ENCODE measurements at regions not wholly inside any gene's neighbourhood (a gene's known extent, or its start where the extent isn't known, plus 50 kb on each side); places are given as distances from the start of the nearest gene placed in this dataset.
"Not testable (repeated sequence)": the region's sequence is repeated elsewhere in the genome, so short reads cannot be mapped to it uniquely, and the experiment has no call there.

GRCh38 chr14:19204827-19205226, 229.3 kb downstream of the POTEG start:
- H3K36me3 ChIP-seq; H3K4me1 ChIP-seq; intact Hi-C loops (cut with DNase I); H3K27ac ChIP-seq; H3K9me3 ChIP-seq; H3K27me3 ChIP-seq; DNase-seq (ENCODE audit: extremely low spot score in 2 of 2); H3K4me3 ChIP-seq: not testable (repeated sequence)

GRCh38 chr14:19216480-19216879, 217.7 kb downstream of the POTEG start:
- H3K4me3 ChIP-seq; DNase-seq (ENCODE audit: extremely low spot score in 2 of 2); H3K9me3 ChIP-seq; H3K4me1 ChIP-seq; intact Hi-C loops (cut with DNase I); H3K27me3 ChIP-seq; H3K36me3 ChIP-seq; H3K27ac ChIP-seq: not testable (repeated sequence)

GRCh38 chr14:19219423-19219822, 214.7 kb downstream of the POTEG start:
- DNase-seq (ENCODE audit: extremely low spot score in 2 of 2); H3K36me3 ChIP-seq; H3K4me3 ChIP-seq; H3K9me3 ChIP-seq; H3K4me1 ChIP-seq; H3K27ac ChIP-seq; intact Hi-C loops (cut with DNase I); H3K27me3 ChIP-seq: not testable (repeated sequence)

DNA sequence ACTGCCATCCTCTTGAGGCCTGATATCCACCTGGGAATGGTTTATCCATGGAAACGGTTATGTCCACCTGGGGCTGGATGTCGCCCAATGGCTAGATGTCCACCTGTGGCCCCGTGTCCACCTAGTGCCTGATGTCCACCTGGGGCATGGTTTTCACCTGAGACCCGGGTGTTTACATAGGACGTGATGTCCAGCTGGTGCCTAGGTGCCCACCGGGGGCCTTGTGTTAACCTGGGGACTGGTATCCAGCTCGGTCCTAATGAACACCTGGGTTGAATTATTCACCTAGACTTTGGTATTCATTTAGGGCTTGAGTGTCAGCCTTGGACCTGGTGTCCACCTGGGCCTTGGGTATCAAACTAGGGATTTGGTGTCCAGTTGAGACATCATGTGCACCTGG, 202.7 kb downstream of the POTEG start:
- H3K27me3 ChIP-seq; H3K4me1 ChIP-seq; H3K9me3 ChIP-seq; intact Hi-C loops (cut with DNase I); H3K4me3 ChIP-seq; DNase-seq (ENCODE audit: extremely low spot score in 2 of 2); H3K36me3 ChIP-seq; H3K27ac ChIP-seq: not testable (repeated sequence)

DNA sequence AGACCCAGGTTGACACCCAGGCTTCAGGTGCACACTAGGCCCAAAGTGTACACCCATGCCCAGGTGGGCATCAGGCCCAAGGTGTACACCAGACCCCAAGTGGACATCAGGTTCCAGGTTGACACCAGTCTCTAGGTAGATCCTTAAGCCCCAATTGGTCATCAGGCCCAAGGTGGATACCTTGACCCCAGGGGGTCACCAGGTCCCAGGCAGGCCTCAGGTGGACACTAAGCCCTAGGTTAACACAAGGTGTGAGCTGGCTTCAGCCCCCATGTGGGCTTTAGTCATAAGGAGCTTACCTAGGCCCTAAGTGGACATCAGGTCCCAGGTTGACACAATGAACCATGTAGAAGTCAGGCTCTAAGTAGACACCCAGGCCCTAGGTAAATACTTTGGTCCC, 200.1 kb downstream of the POTEG start:
- H3K9me3 ChIP-seq; H3K27ac ChIP-seq; H3K36me3 ChIP-seq; H3K4me3 ChIP-seq; H3K27me3 ChIP-seq; H3K4me1 ChIP-seq; DNase-seq (ENCODE audit: extremely low spot score in 2 of 2); intact Hi-C loops (cut with DNase I): not testable (repeated sequence)

GRCh38 chr14:19237656-19238055, 196.5 kb downstream of the POTEG start:
- H3K9me3 ChIP-seq; H3K4me3 ChIP-seq; DNase-seq (ENCODE audit: extremely low spot score in 2 of 2); H3K27me3 ChIP-seq; H3K27ac ChIP-seq; H3K4me1 ChIP-seq; intact Hi-C loops (cut with DNase I); H3K36me3 ChIP-seq: not testable (repeated sequence)

- DNase-seq (ENCODE audit: extremely low spot score in 2 of 2); intact Hi-C loops (cut with DNase I); H3K9me3 ChIP-seq; H3K4me3 ChIP-seq; H3K36me3 ChIP-seq; H3K27ac ChIP-seq; H3K27me3 ChIP-seq; H3K4me1 ChIP-seq: not testable (repeated sequence)
These were observed 195.6 kb downstream of the POTEG start for GRCh38 chr14:19238584-19238983.

GRCh38 chr14:19239981-19240380, 194.2 kb downstream of the POTEG start:
- H3K27me3 ChIP-seq; H3K4me1 ChIP-seq; H3K9me3 ChIP-seq; H3K27ac ChIP-seq; H3K4me3 ChIP-seq; intact Hi-C loops (cut with DNase I); H3K36me3 ChIP-seq: not testable (repeated sequence)
- DNase-seq (ENCODE audit: extremely low spot score in 2 of 2), result peak in 1 of 2 donors; percentile 34

DNA sequence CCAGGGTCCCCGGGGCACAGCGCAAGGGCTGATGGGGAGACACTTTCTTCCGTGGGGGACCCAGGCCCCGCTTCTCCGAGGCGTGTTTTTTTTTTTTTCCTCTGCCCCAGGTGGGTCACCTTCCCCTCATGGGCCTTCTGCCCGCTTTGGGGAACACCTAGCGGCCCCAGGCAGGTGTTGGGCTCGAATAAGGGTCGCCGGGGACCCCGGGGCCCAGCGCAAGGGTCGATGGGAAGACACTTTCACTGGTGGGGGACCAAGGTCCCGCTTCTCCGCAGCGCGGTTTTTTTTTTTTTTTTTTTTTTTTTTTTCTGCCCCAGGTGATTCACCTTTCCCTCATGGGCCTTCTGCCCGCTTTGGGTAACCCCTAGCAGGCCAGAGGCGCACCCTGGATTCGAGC, 193.8 kb downstream of the POTEG start:
- H3K4me3 ChIP-seq; H3K27ac ChIP-seq; H3K9me3 ChIP-seq; H3K4me1 ChIP-seq; H3K36me3 ChIP-seq; intact Hi-C loops (cut with DNase I); DNase-seq (ENCODE audit: extremely low spot score in 2 of 2); H3K27me3 ChIP-seq: not testable (repeated sequence)

GRCh38 chr14:19241451-19241850, 192.7 kb downstream of the POTEG start:
- H3K27ac ChIP-seq; H3K4me3 ChIP-seq; DNase-seq (ENCODE audit: extremely low spot score in 2 of 2); H3K9me3 ChIP-seq; H3K4me1 ChIP-seq; H3K36me3 ChIP-seq; H3K27me3 ChIP-seq; intact Hi-C loops (cut with DNase I): not testable (repeated sequence)

DNA sequence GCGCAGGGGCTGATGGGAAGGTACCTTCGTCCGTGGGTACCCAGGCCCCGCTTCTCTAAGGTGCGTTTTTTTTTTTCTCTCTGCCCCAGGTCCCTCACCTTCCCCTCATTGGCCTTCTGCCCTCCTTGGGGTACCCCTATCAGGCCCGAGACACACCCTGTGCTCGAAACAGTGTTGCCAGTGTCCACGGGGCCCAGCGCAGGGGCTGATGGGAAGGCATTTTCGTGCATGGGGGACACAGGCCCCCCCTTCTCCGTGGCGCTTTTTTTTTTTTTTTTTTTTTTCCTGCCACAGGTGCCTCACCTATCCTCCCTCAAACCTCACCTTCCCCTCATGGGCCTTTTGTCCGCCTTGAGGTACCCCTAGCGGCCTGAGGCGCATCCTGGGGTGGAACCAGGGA, 191.6 kb downstream of the POTEG start:
- H3K4me3 ChIP-seq; H3K9me3 ChIP-seq; DNase-seq (ENCODE audit: extremely low spot score in 2 of 2); H3K27me3 ChIP-seq; H3K27ac ChIP-seq; H3K4me1 ChIP-seq; intact Hi-C loops (cut with DNase I); H3K36me3 ChIP-seq: not testable (repeated sequence)

DNA sequence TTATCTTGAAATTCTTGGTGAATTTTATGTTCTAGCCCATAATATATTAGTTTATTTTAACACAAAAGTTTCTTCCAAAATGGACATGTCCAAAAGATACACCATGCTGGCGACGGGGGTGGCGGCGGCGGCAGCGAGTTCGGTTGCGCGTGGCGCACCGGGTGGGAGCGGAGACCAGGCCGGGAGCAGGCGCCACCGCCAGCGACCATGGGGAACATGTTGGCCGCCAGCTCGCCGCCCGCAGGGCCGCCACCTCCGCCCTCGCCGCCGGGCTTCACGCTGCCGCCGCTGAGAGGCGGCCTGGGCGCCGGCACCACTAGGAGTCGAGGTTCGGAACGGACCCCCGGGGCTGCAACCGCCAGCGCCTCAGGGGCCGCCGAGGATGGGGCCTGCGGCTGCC, 167.2 kb downstream of the POTEG start:
- not testable (repeated sequence) for H3K9me3 ChIP-seq; DNase-seq (ENCODE audit: extremely low spot score in 2 of 2); H3K4me3 ChIP-seq

GRCh38 chr14:19267636-19268035, 166.5 kb downstream of the POTEG start:
- intact Hi-C loops (cut with DNase I); H3K4me3 ChIP-seq; H3K27ac ChIP-seq; H3K4me1 ChIP-seq; H3K9me3 ChIP-seq; H3K36me3 ChIP-seq; H3K27me3 ChIP-seq: not testable (repeated sequence)
- DNase-seq (ENCODE audit: extremely low spot score in 2 of 2), result peak in 1 of 2 donors; percentile 62

More for the DNA sequence above, 167.2 kb downstream of the POTEG start:
- H3K27ac ChIP-seq; H3K36me3 ChIP-seq; intact Hi-C loops (cut with DNase I); H3K4me1 ChIP-seq; H3K27me3 ChIP-seq: not testable (repeated sequence)

DNA sequence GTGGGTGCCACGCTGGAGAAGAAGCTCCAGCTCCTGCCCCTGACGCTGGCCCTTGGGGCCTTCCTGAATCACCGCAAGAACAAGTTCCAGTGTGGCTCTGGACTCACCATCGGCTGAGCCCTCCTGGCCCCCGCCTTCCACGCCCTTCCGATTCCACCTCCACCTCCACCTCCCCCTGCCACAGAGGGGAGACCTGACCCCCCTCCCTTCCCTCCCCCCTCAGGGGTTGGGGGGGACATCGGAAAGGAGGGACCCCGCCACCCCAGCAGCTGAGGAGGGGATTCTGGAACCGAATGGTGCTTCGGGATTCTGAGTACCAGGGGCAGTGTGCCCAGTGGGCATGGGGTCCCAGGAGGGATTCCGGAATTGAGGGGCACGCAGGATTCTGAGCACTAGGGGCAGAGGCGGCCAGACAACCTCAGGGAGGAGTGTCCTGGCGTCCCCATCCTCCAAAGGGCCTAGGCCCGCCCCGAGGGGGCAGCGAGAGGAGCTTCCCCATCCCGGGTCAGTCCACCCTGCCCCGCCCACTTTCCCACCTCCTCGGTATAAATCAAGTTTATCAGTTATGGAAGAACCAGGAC, 166.0 kb downstream of the POTEG start:
- DNase-seq (ENCODE audit: extremely low spot score in 2 of 2); H3K36me3 ChIP-seq; H3K4me3 ChIP-seq; H3K27ac ChIP-seq; H3K9me3 ChIP-seq; intact Hi-C loops (cut with DNase I); H3K4me1 ChIP-seq; H3K27me3 ChIP-seq: not testable (repeated sequence)

DNA sequence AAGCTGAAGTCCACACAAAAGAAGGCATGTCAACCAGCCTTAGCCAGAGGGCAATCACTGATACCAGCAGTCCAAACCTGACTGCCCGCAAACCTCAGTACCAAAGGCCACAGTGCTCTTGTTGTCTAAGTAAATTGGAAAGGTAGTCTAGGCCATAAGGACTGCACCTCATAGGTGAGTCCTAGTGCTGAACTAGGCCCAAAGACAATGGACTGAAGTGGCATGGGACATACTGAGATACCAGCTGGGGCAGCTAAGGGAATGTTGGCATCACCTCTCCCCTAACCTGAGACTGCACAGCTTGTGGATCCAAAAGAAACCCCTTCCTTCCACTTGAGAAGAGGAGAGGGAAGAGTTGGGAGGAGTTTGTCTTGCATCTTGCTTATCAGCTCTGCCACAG, 161.9 kb downstream of the POTEG start:
- intact Hi-C loops (cut with DNase I), result not testable (repeated sequence)

More for the DNA sequence above, 161.9 kb downstream of the POTEG start:
- not testable (repeated sequence) for H3K4me1 ChIP-seq; H3K27ac ChIP-seq; DNase-seq (ENCODE audit: extremely low spot score in 2 of 2); H3K36me3 ChIP-seq; H3K27me3 ChIP-seq; H3K9me3 ChIP-seq; H3K4me3 ChIP-seq
